Spleen (tissue), 11 donors: ENCODE measurements at regions not wholly inside any gene's neighbourhood (a gene's known extent, or its start where the extent isn't known, plus 50 kb on each side); places are given as distances from the start of the nearest gene placed in this dataset.

Source experiments
- DNase-seq: peaks from one replicate; pipeline ENCODE4 v3.0.0-alpha.2; 2020
- H3K27ac ChIP-seq, 8 donors: fragments of 200-600 bp; sonication (generic) in 7 of 8; 1 replicate in 4 of 8; 2 replicates in 4 of 8; pipeline versions ENCODE4 v1.5.0 to v1.8.0; 2016 to 2021; ENCODE audit warnings: inconsistent platforms in 4 of 8, mild to moderate bottlenecking in 4 of 8, moderate library complexity in 1 of 8
- H3K27me3 ChIP-seq, 7 donors: fragments of 200-600 bp; sonication (generic) in 6 of 7; replicated peaks in 1 of 7; 1 replicate in 4 of 7; 2 replicates in 3 of 7; pipeline versions ENCODE4 v1.5.0 to v1.8.0; 2016 to 2021; ENCODE audit warnings: inconsistent platforms in 3 of 7, mild to moderate bottlenecking in 1 of 7
- H3K36me3 ChIP-seq, 6 donors: fragments of 200-600 bp; sonication (generic) in 5 of 6; 1 replicate in 4 of 6; 2 replicates in 2 of 6; pipeline versions ENCODE4 v1.5.0 to v1.8.0; 2016 to 2021; ENCODE audit warnings: inconsistent platforms in 2 of 6
- H3K4me1 ChIP-seq, 6 donors: fragments of 200-600 bp; sonication (generic) in 5 of 6; 1 replicate in 3 of 6; 2 replicates in 3 of 6; pipeline versions ENCODE4 v1.5.0 to v1.8.0; 2016 to 2021; ENCODE audit warnings: inconsistent platforms in 3 of 6
- H3K4me3 ChIP-seq, 8 donors: fragments of 200-600 bp; sonication (generic) in 7 of 8; 1 replicate in 4 of 8; 2 replicates in 4 of 8; pipeline versions ENCODE4 v1.5.0 to v1.8.0; 2016 to 2021; ENCODE audit warnings: inconsistent platforms in 4 of 8, mild to moderate bottlenecking in 4 of 8, moderate library complexity in 2 of 8
- H3K9me3 ChIP-seq, 8 donors: fragments of 200-600 bp; sonication (generic) in 7 of 8; 1 replicate in 4 of 8; 2 replicates in 4 of 8; pipeline versions ENCODE4 v1.5.0 to v1.8.0; 2016 to 2021; ENCODE audit warnings: inconsistent platforms in 4 of 8
- CTCF ChIP-seq, 11 experiments: fragments of 200-600 bp in 7 of 11; fragments of 450-650 bp in 4 of 11; sonication (generic) in 4 of 11; IDR thresholded peaks in 8 of 11; conservative IDR thresholded peaks in 3 of 11; 1 replicate in 7 of 11; 2 replicates in 4 of 11; pipeline versions ENCODE4 v1.4.0 to v1.8.0; 2016 to 2021; ENCODE audit warnings: antibody characterized with exemption in 11 of 11, inconsistent platforms in 4 of 11, mild to moderate bottlenecking in 1 of 11
- POLR2A ChIP-seq, 3 donors: fragments of 450-650 bp; IDR thresholded peaks; one replicate each; pipeline ENCODE4 v1.5.1; 2017; ENCODE audit warnings: antibody characterized with exemption in 3 of 3, mild to moderate bottlenecking in 1 of 3
- POLR2AphosphoS5 ChIP-seq, 3 donors: sonication (generic); formaldehyde crosslinking; IDR thresholded peaks; one replicate each; pipeline ENCODE4 v1.5.1; 2017; ENCODE audit warnings: antibody characterized with exemption in 3 of 3
- WGBS, 5 donors: extraction: QIAGEN DNeasy Blood & Tissue Kit in 3 of 5; methylation state at CpG; one replicate each; pipeline versions ENCODE4 v1.1.5 to v1.1.7; 2013 to 2018; 5-methylcytosine and 5-hydroxymethylcytosine counted together
- intact Hi-C: fragments of 100-400 bp; cut with DNase I; formaldehyde crosslinking; loops from one replicate; pipeline ENCODE4 v1.15.0; 2023; ENCODE audit warnings: low total_unique reads
- donor health status: healthy with polysubstance abuse.
- donor health status: DM: no; HTN: no; CAD: no; lungs with moderate emphysema.
- donor health status: DM: no; HTN: no; CAD: no.
- donor health status: Bipolar disorder and iron deficiency.
- donor health status: healthy.
- donor health status: DM: no; HTN: no; CAD: no.
- donor health status: DM: yes; HTN: yes; CAD: no.

GRCh38 chr4:176868676-176869075 lies 76.0 kb upstream of the VEGFC start:
- TF ChIP-seq POLR2A (IDR thresholded peaks at IDR 0.05) (no peak), CTCF (IDR thresholded peaks at IDR 0.05 in 8 of 11, conservative IDR thresholded peaks at IDR 0.05 in 3 of 11) (no peak), POLR2AphosphoS5 (IDR thresholded peaks at IDR 0.05) (no peak)
- Histone ChIP-seq H3K27me3 (no peaks in the 10 kb centered on the region), H3K36me3 (no peaks in the 10 kb centered on the region), H3K4me1 (no peaks in the 10 kb centered on the region), H3K9me3 (peaks cover 0 to 14% (median 0%) of the 10 kb centered on the region in 8 donors), H3K27ac (no peak overlapping the region), H3K4me3 (no peak overlapping the region)
- intact Hi-C loops: no loop called here
- 56 to 67% (median 60%) methylated on average over 2 of the region's 2 CpGs for WGBS, 5 donors
- DNase-seq: no peak

DNA sequence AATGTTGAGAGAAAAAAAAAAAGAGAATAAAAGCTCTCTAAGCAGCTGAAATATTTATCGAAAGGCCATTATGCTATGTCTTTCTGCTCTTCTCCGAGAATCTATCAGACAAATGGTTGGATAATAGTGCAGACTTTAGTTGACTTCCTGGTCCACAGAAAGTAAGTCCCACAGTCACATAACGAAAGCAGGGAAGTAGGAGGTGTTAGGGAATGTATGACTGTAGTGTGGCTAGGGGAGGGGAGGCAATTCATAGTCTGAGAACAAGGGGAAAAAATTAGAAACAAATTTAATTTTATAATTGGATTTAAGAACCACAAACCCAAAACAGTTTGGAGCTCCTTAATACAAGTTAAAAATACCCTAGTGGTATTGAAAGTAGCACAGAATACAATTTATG lies 79.7 kb upstream of the VEGFC start:
- TF ChIP-seq POLR2AphosphoS5 (IDR thresholded peaks at IDR 0.05) (no peak), CTCF (IDR thresholded peaks at IDR 0.05 in 8 of 11, conservative IDR thresholded peaks at IDR 0.05 in 3 of 11) (no peak), POLR2A (IDR thresholded peaks at IDR 0.05) (no peak)
- Histone ChIP-seq H3K4me1 (no peaks in the 10 kb centered on the region), H3K27ac (no peak overlapping the region), H3K36me3 (no peaks in the 10 kb centered on the region), H3K9me3 (peaks cover 0 to 14% (median 0%) of the 10 kb centered on the region in 8 donors), H3K4me3 (no peak overlapping the region), H3K27me3 (no peaks in the 10 kb centered on the region)
- intact Hi-C loops: no loop called here
- 60 to 89% (median 76%) methylated on average over 3 of the region's 3 CpGs for WGBS, 5 donors
- DNase-seq: no peak

DNA sequence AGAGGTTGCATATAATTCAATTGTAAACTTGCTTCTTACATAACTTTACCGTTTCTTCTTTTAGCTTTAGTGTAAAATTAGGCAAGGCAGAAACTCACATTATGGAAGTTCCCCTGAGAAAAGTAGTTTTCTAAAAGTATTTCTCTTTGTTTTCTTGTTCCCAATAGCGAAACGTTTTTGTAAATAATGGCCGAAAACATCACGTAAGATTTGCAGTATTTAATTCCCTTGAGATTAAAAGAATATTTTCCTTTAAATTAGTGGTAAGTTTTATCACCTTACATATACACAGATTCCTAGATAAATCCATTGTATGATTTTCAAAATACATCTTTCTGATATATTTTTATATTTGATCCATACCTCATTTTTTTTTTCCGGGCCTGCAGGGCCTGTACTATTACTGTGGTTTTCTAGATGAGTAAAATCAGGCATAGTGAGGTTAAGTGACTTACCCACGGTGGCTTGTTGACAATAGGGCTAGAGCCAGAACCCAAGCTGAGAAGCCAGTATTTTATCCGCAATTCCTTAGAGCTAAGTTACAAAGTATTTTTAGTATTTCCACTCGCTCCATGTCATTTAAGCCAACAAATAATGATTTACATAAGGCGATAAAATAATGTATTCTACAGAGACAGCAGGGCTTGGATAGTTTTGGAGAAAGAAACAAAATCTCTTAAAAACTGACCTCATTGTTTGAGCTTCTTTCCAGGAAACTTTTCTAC lies 82.2 kb upstream of the VEGFC start:
- Histone ChIP-seq H3K9me3 (peaks cover 0 to 14% (median 0%) of the 10 kb centered on the region in 8 donors), H3K36me3 (no peaks in the 10 kb centered on the region), H3K27me3 (no peaks in the 10 kb centered on the region), H3K4me3 (no peak overlapping the region), H3K4me1 (no peaks in the 10 kb centered on the region), H3K27ac (no peak overlapping the region)
- TF ChIP-seq POLR2AphosphoS5 (IDR thresholded peaks at IDR 0.05) (no peak), CTCF (IDR thresholded peaks at IDR 0.05 in 8 of 11, conservative IDR thresholded peaks at IDR 0.05 in 3 of 11) (no peak), POLR2A (IDR thresholded peaks at IDR 0.05) (no peak)
- WGBS, 5 donors: 87 to 93% (median 88%) methylated on average over 10 of the region's 10 CpGs
- no peak for DNase-seq
- intact Hi-C loops: no loop called here

DNA sequence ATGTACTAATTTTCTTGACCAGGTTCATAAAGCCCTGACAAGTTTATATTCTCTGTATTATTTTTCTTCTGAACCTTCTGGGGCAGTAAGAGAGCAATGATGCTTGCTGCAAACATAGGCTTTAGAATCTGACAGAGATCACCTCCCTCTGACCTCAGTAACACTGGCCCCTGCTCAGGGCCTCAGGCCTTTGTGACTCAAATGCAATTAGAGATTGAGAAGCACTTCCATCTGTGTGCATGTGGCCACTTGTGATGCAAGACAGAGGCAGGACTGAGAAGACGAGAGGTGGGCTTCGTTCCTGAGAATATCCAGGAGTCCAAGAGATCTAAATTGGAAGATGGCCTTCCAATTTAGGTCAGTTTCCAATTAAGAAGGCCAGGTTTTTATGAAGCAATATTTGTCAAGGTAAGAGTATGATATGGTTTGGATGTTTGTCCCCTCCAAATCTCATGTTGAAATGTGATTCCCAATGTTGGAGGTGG lies 82.8 kb upstream of the VEGFC start:
- WGBS, 5 donors: 32 to 90% (median 64%) methylated on average over 2 of the region's 2 CpGs
- intact Hi-C loops: no loop called here
- H3K27ac ChIP-seq: no peak overlapping the region

More for the DNA sequence above, 82.8 kb upstream of the VEGFC start:
- no peaks in the 10 kb centered on the region for H3K36me3 ChIP-seq
- H3K4me3 ChIP-seq: no peak overlapping the region
- no peaks in the 10 kb centered on the region for H3K4me1 ChIP-seq
- TF ChIP-seq POLR2A (IDR thresholded peaks at IDR 0.05) (no peak), POLR2AphosphoS5 (IDR thresholded peaks at IDR 0.05) (no peak), CTCF (IDR thresholded peaks at IDR 0.05 in 8 of 11, conservative IDR thresholded peaks at IDR 0.05 in 3 of 11) (no peak)
- H3K27me3 ChIP-seq: no peaks in the 10 kb centered on the region
- peaks cover 0 to 10% (median 0%) of the 10 kb centered on the region in 8 donors for H3K9me3 ChIP-seq
- no peak for DNase-seq
